ENCODE measurements at regions not wholly inside any gene's neighbourhood (a gene's known extent, or its start where the extent isn't known, plus 50 kb on each side); places are given as distances from the start of the nearest gene placed in this dataset.

- TF ChIP-seq CTCF (IDR thresholded peaks at IDR 0.05) (no peak), POLR2AphosphoS5 (IDR thresholded peaks at IDR 0.05) (no peak)
Measured at GRCh38 chr1:79239840-79240239, 233.3 kb upstream of the ADGRL4 start.

All from breast epithelium (tissue), 3 donors.